HG03565 (cell line): ENCODE measurements at regions not wholly inside any gene's neighbourhood (a gene's known extent, or its start where the extent isn't known, plus 50 kb on each side); places are given as distances from the start of the nearest gene placed in this dataset.
"Not testable (repeated sequence)": the region's sequence is repeated elsewhere in the genome, so short reads cannot be mapped to it uniquely, and the experiment has no call there.

Experiments
- ATAC-seq: cut with Tn5 transposase; IDR thresholded peaks from one replicate; pipeline ENCODE4 v1.9.1; 2021; ENCODE audit warnings: mild to moderate bottlenecking, moderate library complexity; ENCODE audit not compliant: unreplicated experiment

GRCh38 chr11:23620617-23621016 is 760.3 kb upstream of the CCDC179 start:
- ATAC-seq = no peak

GRCh38 chr11:23632293-23632692 is 772.0 kb upstream of the CCDC179 start:
- no peak for ATAC-seq

- no peak for ATAC-seq
These were observed 784.2 kb upstream of the CCDC179 start for GRCh38 chr11:23644443-23644842.

GRCh38 chr11:23652336-23652735 is 792.1 kb upstream of the CCDC179 start:
- not testable (repeated sequence) for ATAC-seq

GRCh38 chr11:23653071-23653675 is 792.9 kb upstream of the CCDC179 start:
- no peak for ATAC-seq

DNA sequence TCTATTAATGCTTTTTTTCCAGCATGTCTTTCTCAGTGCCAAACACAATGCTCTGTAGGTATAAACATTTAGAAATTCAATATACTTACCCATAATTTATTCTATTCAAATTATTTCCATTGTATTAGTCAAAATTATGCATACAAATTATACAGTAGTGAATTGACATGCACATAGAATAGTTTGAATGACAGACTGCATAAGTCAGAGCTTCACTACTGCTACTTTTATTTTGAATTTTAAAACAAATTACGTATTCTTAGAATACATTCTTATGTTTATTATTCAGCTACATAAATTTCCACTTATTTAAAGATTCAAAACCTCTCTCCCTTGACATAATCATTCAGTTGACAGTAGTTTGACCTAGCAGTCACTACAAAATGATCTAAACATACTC is 808.0 kb upstream of the CCDC179 start:
- ATAC-seq = no peak

- ATAC-seq = no peak
These were observed 813.1 kb upstream of the CCDC179 start for GRCh38 chr11:23673366-23673765.

DNA sequence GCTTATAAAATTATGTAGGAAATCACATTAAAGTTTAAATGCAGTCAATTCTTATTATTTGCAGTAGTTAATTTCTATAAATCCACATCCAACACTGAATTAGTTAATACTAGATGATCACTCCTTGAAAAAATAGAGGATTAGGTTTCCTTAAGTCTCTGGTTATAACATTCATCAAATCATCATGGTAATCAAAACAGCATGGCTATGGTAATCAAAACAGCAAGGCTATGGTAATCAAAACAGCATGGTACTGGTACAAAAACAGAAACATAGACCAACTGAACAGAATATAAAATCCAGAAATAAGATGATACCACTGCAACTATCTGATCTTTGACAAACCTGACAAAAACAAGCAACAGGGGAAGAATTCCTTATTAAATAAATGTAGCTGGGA is 814.6 kb upstream of the CCDC179 start:
- no peak for ATAC-seq

GRCh38 chr11:23679041-23679440 is 817.8 kb upstream of the LUZP2 start:
- no peak for ATAC-seq

- ATAC-seq = no peak
These were observed 816.9 kb upstream of the LUZP2 start for GRCh38 chr11:23679981-23680380.

- no peak for ATAC-seq
These were observed 816.2 kb upstream of the LUZP2 start for GRCh38 chr11:23680488-23681230.

- ATAC-seq = no peak
These were observed 812.2 kb upstream of the LUZP2 start for GRCh38 chr11:23684701-23685100.

DNA sequence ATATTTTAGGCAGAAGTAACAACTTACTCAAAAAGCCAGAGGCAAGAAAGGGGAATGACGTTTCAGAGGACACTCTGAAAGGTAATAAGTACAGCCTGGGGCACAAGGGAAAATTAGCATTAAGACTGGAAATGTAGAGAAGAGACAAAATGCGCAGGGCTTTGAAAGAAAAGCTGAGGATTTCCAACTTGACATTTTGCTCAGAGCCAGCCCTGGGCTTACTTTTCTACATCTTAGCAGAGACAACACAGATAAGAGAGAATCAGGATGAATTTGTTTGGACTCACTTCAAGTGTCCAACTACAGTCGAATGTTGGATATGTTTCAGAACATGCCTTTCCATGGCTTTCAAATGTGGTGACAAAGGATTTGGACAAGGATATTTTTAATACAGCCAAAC is 808.9 kb upstream of the LUZP2 start:
- ATAC-seq = no peak

DNA sequence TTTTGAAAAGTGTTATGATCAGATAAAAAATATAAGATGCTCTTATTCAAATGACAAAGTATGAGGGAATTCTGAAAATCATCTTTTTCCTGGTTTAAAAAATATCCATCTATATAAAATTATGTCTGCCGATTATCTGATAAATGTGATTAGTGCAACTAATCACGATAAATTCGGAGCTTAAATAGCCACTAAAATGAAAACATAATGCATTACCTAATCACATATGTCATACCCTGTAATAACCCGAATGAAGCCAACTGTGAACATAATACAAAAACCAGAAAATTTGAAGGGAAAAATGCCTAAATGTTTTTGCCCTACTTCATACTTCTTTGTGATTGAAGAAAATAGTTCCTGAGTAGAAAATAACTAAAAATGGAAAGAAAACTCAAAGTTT is 808.4 kb upstream of the LUZP2 start:
- ATAC-seq = no peak

DNA sequence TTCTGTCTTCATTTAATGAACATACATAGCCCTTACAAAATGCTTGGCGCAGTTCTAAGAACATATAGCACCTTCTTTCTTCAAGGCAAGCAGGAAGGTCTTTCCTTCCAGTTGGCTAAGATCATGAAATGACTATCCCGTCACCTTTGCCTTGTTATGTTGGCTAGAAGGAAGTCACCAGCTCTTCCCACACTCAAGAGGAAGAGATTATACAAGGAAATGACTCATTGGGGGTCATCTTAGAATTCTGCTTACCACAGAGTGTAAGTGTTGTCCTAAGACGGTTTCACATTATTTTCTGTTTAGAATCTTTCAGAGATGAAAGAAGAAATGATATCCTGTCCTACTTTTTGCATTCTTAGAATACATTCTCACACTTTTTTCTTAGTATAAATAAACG is 808.0 kb upstream of the LUZP2 start:
- no peak for ATAC-seq

DNA sequence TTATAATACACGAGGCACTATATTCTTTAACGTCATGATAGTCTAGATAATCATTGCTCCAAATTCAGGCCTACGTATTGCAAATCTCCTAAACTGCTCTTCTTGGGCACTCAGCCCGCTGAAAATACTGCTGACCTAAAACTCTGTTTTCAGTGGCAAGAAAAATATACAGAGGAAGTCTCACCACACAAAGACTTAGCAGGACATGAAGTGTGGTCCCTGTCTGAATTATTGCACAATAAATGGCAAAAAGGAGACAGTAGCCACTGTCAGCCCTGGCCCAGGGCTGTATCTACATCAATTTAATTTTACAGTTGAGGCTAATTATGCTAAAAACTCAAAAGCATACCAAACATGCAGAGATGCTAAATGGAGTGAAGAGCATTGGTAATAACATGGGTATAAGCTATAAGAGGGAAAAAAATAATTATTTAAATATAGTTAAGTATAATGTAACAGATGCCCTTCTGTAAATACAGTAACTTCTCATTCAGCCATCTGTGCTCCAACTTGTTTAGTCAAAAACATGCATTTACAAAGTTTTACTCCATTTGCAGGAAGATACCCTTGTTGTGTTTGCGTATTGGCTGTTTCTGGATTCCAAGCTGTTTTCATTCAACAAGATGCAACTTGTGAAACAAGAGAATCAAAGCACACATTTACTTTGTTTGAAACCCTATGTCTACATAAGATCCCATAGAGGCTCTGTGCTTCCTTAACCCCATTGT is 800.0 kb upstream of the LUZP2 start:
- ATAC-seq = no peak

GRCh38 chr11:23704183-23704582 is 792.7 kb upstream of the LUZP2 start:
- ATAC-seq = no peak

GRCh38 chr11:23711981-23712380 is 784.9 kb upstream of the LUZP2 start:
- no peak for ATAC-seq

- ATAC-seq = no peak
These were observed 777.8 kb upstream of the LUZP2 start for GRCh38 chr11:23719016-23719415.

- ATAC-seq = no peak
These were observed 773.0 kb upstream of the LUZP2 start for GRCh38 chr11:23723861-23724260.

- ATAC-seq = no peak
These were observed 771.1 kb upstream of the LUZP2 start for GRCh38 chr11:23725752-23726151.

GRCh38 chr11:23727387-23727786 is 769.5 kb upstream of the LUZP2 start:
- no peak for ATAC-seq
